H1 (cell line): ENCODE measurements at regions not wholly inside any gene's neighbourhood (a gene's known extent, or its start where the extent isn't known, plus 50 kb on each side); places are given as distances from the start of the nearest gene placed in this dataset.
"Not testable (repeated sequence)": the region's sequence is repeated elsewhere in the genome, so short reads cannot be mapped to it uniquely, and the experiment has no call there.

Source experiments
- CTCF ChIP-seq, 3 experiments: IDR thresholded peaks; 1 replicate in 2 of 3; 2 replicates in 1 of 3; pipeline versions ENCODE4 v1.5.1 to v1.6.1; 2011; ENCODE audit warnings: low read length in 3 of 3, mild to moderate bottlenecking in 3 of 3, inconsistent platforms in 2 of 3, low read depth in 1 of 3, moderate library complexity in 1 of 3; ENCODE audit not compliant: insufficient read depth in 1 of 3; ENCODE audit errors: control extremely low read depth in 1 of 3
- EGR1 ChIP-seq: IDR thresholded peaks from 2 replicates; pipeline ENCODE4 v1.6.1; 2011; ENCODE audit warnings: low read depth, low read length, borderline replicate concordance
- NRF1 ChIP-seq: IDR thresholded peaks from 2 replicates; pipeline ENCODE4 v1.6.1; 2011; ENCODE audit warnings: mild to moderate bottlenecking, low read depth, low read length, improper control_type of control experiment
- RXRA ChIP-seq: IDR thresholded peaks from 2 replicates; pipeline ENCODE4 v1.6.1; 2011; ENCODE audit warnings: low read depth, mild to moderate bottlenecking, low read length, moderate library complexity; ENCODE audit not compliant: insufficient read depth
- SIN3A ChIP-seq, 2 experiments: IDR thresholded peaks in 1 of 2; conservative IDR thresholded peaks in 1 of 2; 2 replicates each; pipeline ENCODE4 v1.6.1; 2011 to 2012; ENCODE audit warnings: low read length in 2 of 2, improper control_type of control experiment in 1 of 2, low read depth in 1 of 2, mild to moderate bottlenecking in 1 of 2
- SP4 ChIP-seq: IDR thresholded peaks from 2 replicates; pipeline ENCODE4 v1.6.1; 2012; ENCODE audit warnings: low read length, inconsistent platforms
- TAF1 ChIP-seq: IDR thresholded peaks from 2 replicates; pipeline ENCODE4 v1.6.1; 2011; ENCODE audit warnings: mild to moderate bottlenecking, low read depth, low read length
- YY1 ChIP-seq: IDR thresholded peaks from 2 replicates; pipeline ENCODE4 v1.6.1; 2011; ENCODE audit warnings: low read depth, mild to moderate bottlenecking, low read length

- TF ChIP-seq SIN3A (conservative IDR thresholded peaks at IDR 0.05 in 1 of 2, IDR thresholded peaks at IDR 0.05 in 1 of 2; ENCODE audit: low read depth in 1 of 2, low read length in 2 of 2); CTCF (IDR thresholded peaks at IDR 0.05; ENCODE audit: control extremely low read depth in 1 of 3, insufficient read depth in 1 of 3, low read depth in 1 of 3, low read length in 3 of 3); YY1; RXRA; TAF1; NRF1; EGR1; SP4: not testable (repeated sequence)
These were observed 400.9 kb upstream of the FGF16 start for GRCh38 chrX:77046180-77046810.
